ENCODE measurements at regions not wholly inside any gene's neighbourhood (a gene's known extent, or its start where the extent isn't known, plus 50 kb on each side); places are given as distances from the start of the nearest gene placed in this dataset.

DNA sequence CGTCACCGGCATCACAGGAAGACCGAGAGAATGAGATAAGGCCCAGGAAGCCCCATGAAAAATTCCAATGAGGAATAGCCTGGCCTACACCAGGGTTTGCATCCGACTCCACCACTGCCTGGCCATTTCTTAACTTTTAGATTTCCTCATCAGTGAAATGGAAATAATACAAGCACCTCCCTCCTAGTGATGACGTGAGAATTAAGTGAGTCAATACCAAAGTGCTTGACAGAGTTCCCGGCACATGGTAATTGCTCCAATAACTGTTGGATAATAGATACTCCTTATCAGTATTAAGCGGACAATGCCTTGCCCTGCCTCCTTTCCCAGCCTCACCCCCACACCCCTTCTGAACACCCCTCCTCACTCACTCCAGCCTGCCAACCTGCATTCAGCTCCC is 105.4 kb downstream of the TLE3 start:
- TF ChIP-seq CTCF (IDR thresholded peaks at IDR 0.05) (no peak), POLR2A (IDR thresholded peaks at IDR 0.05) (no peak), EP300 (IDR thresholded peaks at IDR 0.05) (no peak)
